Activated CD4-positive, alpha-beta T cell treated with anti-CD3 and anti-CD28 coated beads for 48 hours (primary cell): ENCODE measurements at regions not wholly inside any gene's neighbourhood (a gene's known extent, or its start where the extent isn't known, plus 50 kb on each side); places are given as distances from the start of the nearest gene placed in this dataset.

ENCODE experiments used
- DNase-seq: peaks from one replicate; pipeline ENCODE4 v3.0.0-alpha.2; 2020

DNA sequence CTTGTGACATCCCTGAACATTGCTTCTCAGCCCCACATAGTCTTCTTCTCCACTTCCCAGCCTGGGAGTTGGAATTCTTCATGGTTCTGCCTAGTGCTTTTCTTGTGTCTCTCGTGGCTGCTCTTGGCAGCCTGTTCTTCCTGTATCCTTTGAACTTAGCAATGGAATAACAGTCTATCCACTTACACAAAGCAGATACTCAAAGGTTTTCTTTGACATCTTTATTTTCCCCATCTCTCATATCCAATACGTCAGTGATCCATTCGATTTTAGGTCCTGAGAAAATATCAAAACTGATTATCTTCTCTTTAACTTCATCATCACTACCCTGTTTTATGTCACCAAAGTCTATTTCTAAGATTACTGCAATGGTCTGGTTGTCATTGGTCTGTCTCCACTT is 1091.2 kb upstream of the PIK3C3 start:
- DNase-seq: no peak

GRCh38 chr18:40860189-40860588 is 1094.8 kb upstream of the PIK3C3 start:
- DNase-seq: no peak

- DNase-seq: no peak
Measured at GRCh38 chr18:40855661-40856060, 1099.4 kb upstream of the PIK3C3 start.

DNA sequence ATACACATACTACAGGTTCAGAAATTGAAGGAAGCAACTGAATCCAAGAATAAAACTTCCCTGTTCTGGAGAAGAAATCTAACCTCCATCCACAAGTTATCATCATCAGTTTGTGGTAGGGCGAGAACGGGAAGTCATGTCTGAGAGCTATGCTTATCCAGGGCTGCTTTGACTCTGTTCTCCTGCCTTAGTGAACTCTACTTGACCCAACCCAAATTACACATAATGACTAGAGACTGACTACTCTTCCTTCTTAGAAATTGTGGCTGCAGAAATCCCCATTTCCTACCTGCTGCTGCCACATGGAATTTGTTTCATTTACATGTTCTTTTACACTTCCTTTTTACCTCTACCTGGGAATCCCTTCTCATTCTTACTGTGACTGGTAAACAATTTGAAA is 1102.6 kb upstream of the PIK3C3 start:
- DNase-seq: no peak

- no peak for DNase-seq
Measured at GRCh38 chr18:40851014-40851429, 1104.0 kb upstream of the PIK3C3 start.

DNA sequence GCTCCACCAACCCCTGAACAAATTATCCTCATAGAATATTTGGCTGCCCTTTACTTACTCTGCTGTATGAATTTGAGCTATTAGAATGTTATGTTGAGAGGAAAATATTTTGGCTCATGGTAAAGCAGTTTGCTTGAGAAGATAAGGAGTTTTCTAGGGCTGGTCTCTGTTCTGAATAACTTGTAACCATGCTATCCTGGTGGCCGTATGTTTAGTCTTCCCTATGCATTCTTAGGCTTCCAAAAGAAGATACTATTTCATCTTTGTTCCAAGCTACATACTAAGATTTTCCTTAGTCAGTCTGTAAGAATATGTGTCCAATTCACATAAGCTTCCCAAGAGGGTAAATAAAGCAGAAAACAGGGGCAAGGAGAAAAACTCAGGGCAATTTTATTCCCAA is 1105.1 kb upstream of the PIK3C3 start:
- no peak for DNase-seq

DNA sequence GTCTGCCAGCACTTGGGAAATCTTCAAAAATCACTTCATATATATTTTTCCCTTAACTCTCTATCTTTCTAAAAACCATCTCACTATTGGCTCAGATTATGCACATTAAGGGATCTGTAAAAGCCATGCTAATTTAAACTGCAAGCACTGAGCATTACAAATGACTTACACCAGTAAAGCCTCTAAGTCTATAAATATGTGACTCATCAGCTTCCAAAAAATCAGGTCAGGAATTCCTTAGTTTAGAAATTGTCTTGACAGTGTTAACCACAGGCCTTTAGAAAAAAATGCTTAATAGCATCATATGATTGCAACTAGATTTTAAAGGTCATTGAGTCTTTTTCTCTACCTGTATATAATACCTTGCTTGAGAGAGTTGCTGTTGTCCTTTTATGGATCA is 1113.6 kb upstream of the PIK3C3 start:
- DNase-seq: no peak

DNA sequence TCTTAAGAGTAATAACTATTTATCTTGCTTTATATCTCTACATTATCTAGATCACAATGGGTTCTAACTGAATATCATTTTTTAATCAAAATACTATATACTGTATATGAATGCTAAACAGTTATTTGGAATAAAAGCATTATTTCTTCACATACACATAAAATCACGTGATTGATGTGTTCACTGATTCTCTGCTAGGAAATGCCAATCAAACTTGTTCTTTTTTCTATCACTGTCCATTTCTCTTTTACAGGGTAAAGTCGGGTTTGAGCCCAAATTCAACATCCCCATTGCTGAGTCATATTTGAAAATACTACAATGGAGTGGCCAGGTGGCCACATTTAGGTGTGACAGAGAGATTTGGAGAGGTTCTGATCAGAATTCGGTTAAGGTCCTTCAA is 1114.0 kb upstream of the PIK3C3 start:
- no peak for DNase-seq

DNA sequence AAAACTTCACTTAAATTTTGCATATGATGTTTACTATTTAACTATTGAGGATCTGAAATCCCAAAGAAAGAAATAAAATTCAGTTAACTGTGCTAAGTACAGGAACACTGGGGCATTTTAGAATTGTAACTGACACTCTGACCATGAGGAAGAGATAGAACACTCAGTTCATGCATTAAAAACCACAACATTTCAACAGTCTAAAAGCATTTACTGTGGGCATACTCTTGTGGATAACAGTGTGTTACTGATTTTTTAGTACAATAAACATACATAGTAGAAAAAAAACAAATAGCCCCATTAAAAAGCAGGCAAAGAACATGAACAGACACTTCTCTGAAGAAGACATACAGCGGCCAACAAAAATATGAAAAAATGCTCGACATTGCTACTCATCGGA is 1122.7 kb upstream of the PIK3C3 start:
- DNase-seq: no peak

DNA sequence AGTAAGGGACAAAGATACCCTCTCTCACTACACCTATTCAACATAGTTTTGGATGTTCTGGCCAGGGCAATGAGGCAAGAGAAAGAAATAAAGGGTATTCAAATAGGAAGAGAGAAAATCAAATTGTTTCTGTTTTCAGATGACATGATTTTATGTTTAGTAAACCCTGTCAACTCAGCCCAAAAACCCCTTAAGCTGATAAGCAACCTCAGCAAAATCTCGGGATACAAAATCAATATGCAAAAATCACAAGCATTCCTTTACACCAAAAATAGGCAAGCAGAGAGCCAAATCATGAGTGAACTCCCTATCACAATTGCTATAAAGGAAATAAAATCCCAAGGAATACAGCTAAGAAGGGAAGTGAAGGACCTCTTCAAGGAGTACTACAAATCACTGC is 1130.7 kb upstream of the PIK3C3 start:
- DNase-seq: no peak

GRCh38 chr18:40821596-40822243 is 1133.3 kb upstream of the PIK3C3 start:
- no peak for DNase-seq

DNA sequence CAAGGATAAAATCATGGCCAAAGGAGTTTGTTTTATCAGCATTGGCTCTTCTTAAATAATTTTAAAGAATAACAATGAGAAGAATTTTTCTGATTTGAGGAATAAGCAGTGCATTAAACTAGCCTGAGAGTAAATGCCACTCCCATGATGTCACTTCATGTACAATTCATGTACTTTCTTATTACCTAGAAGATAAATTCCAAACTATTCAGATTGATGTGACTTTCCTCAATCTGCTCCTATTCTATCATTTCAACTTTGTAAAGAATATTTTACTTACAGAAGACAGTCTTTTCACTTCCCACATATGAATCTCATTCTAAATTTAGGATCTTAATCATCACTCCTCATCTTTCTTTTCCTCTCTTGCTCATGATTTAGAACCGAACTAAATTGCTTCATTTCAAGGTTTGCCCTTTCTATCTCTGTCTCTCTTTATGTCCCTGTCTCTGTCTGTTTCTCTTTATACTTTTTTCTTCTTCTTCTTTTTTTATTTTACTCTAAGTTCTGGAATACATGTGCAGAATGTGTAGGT is 1142.0 kb upstream of the PIK3C3 start:
- no peak for DNase-seq

GRCh38 chr18:40810372-40810771 is 1144.7 kb upstream of the PIK3C3 start:
- DNase-seq: no peak

GRCh38 chr18:40789286-40789685 is 1165.7 kb upstream of the PIK3C3 start:
- no peak for DNase-seq

DNA sequence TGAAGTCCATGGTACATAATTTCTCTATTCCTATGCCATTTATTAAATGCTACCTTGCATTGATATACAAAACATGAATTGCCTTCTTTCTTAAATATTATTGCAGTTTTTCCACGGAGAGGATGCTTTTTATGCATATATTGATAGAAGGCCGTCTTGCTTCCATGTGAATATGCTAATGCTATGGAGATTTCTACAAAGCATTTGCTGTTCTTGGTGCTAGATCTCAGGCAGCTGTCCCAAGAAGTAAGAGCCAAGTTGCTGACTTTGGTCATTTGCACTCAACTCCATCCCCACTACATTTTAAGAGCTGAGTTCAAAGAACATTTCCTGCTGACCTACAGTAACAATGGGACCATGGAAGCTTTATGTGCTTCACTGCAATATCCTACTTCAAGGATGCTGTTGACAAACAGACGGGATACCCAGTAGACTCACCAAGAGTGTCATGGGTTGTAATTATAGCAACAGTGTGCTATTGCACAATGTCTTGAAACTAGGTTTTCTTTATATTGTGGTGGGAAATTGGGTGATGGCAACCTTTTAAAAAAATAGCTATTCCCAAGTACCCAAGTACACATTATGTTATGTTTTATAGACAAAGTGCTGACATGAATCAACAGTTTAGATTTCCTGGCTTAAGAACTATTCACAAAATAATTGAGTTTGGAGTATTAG is 1172.4 kb upstream of the PIK3C3 start:
- DNase-seq: no peak

- DNase-seq: no peak
Measured at GRCh38 chr18:40769786-40770185, 1185.2 kb upstream of the PIK3C3 start.

GRCh38 chr18:40760251-40760650 is 1194.8 kb upstream of the PIK3C3 start:
- no peak for DNase-seq

- no peak for DNase-seq
Measured at GRCh38 chr18:40754477-40754876, 1200.6 kb upstream of the PIK3C3 start.

GRCh38 chr18:40752316-40752715 is 1202.7 kb upstream of the PIK3C3 start:
- DNase-seq: no peak

DNA sequence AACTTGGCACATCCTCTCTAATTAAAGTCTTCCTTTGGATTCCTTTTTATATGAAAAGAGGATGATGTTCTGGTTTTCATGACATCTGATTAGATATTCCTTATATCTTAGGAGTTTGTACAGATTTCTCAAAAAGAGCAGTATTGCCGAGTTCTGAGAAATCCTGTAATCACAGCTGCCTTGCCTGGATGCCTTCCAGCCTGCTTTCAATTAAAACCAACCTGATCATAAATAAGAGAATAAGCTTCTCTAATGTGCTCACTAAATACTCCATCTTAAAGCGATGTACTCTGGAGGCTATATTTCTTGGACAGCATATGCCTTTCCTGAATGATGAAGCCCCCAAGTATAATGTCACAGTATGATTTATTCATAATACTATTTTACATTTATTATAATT is 1203.8 kb upstream of the PIK3C3 start:
- DNase-seq: no peak

DNA sequence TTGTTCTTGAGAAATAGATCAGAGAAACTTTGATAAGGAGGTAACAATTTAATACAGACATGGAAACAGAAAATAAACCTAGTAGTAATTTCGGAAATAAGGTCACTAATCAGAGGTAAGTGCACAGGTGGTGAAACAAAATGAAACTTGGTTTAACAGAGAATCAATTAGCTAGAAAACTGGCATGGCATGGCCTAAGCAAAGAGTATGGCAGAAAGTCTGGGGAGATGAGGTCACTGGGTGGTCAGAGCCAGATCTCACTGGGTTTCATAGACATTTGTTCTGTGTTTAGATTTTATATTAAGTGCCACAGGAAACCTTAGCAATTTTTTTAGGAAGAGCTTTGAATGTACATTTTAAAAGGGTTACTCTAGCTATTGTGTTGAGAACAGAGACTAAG is 1216.0 kb upstream of the PIK3C3 start:
- DNase-seq: no peak

- no peak for DNase-seq
Measured at GRCh38 chr18:40738321-40738880, 1216.6 kb upstream of the PIK3C3 start.

DNA sequence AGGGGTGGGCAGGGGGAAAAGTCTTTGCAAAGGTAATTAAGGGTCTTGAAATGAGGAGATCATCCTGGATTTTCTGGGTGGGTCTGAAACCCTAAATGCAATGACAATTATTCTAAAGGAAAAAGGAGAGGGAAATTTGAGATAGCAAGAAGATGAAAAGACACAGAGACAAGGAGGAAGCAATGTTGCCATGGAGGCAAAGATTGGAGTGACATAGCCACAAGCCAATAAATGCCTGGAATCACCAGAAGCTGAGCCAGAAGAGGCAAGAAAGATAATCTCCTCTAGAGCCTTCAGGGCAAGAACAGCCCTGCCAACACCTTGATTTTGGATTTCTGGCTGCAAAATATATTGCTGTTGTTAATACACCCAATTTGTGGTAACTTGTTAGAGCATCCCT is 1246.3 kb upstream of the PIK3C3 start:
- DNase-seq: no peak

GRCh38 chr18:40707797-40708196 is 1247.2 kb upstream of the PIK3C3 start:
- DNase-seq: no peak
